ENCODE measurements at regions not wholly inside any gene's neighbourhood (a gene's known extent, or its start where the extent isn't known, plus 50 kb on each side); places are given as distances from the start of the nearest gene placed in this dataset.
"Not testable (repeated sequence)": the region's sequence is repeated elsewhere in the genome, so short reads cannot be mapped to it uniquely, and the experiment has no call there.

DNA sequence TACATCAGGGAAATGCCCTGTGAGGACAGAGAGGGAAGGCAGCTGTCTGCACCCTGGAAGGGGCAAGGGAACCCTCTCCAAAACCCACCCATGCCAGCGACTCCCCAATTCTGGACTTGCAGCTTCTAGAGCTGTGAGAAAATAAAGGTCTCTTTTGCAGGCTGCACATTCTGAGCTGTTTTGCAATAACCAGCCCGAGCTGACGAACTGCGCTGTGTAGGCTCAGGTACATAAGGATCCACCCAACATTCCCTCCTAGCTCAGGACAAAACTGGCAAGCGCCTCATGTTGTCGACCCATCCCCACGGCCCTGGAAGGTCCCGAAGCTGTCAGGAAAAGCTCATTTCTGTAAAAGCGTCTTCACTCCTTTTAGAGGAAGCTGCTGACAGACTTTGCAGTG lies 271.8 kb downstream of the CRLF2 start:
- DNase-seq: no peak

- no peak for DNase-seq
These were observed 275.3 kb downstream of the CRLF2 start for GRCh38 chrX:936979-937769.

GRCh38 chrX:933611-934010 lies 278.8 kb downstream of the CRLF2 start:
- no peak for DNase-seq

DNA sequence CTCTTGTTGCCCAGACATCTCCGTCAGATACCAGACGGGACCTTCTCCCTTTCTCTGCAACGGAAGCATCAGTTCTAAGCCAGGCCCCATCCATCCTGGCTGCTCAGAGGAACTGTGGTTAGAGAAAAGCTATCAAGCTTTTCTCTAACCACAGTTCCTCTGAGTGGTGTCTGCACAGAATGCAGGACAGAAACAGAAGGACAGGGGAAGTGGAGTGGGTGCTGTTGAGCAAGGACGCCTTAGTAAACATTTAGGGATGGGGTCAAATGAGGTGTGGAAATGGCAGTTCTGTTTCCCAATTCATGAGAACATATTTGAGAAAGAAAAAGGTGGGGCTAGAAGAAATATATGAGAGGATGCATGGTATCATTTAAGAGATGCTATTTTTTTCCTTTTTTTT lies 283.8 kb downstream of the CRLF2 start:
- no peak for DNase-seq

- no peak for DNase-seq
These were observed 285.5 kb downstream of the CRLF2 start for GRCh38 chrX:926991-927390.

- DNase-seq: no peak
These were observed 286.4 kb downstream of the CRLF2 start for GRCh38 chrX:926070-926469.

- DNase-seq: no peak
These were observed 286.8 kb downstream of the CRLF2 start for GRCh38 chrX:925652-926061.

DNA sequence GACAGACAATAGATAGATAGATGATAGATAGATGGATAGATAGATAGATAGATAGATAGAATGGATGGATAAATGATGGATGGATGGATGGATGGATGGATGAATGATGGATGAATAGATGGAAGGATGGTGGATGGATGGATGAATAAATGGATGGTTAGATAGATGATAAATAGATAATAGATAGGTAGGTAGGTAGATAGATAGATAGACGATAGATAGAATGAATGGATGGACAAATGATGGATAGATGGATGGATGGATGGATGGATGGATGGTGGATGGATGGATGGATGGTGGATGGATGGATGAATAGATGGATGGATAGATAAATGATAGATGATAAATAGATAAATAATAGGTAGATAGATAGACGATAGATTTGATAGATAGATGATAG lies 287.4 kb downstream of the CRLF2 start:
- no peak for DNase-seq

- no peak for DNase-seq
These were observed 288.4 kb downstream of the CRLF2 start for GRCh38 chrX:924017-924416.

- no peak for DNase-seq
These were observed 289.7 kb downstream of the SHOX start for GRCh38 chrX:920234-920799.

DNA sequence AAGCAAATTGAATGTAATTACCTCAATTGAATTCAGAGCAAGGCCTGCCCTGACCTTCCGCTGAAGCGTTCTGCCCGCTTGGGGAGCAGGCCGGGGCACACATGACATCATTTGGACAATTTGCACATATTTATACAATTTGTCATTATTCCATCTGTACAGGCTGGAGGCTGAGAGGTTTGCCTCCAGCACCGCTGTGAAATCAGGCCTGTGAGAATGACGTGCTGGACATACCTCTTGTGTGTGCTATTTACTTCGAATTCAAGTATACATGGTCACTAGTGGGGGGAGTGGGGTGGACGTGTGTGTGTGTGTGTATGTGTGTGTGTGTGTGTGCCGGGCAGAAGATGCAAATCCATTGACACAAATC lies 285.6 kb downstream of the SHOX start:
- no peak for DNase-seq

DNA sequence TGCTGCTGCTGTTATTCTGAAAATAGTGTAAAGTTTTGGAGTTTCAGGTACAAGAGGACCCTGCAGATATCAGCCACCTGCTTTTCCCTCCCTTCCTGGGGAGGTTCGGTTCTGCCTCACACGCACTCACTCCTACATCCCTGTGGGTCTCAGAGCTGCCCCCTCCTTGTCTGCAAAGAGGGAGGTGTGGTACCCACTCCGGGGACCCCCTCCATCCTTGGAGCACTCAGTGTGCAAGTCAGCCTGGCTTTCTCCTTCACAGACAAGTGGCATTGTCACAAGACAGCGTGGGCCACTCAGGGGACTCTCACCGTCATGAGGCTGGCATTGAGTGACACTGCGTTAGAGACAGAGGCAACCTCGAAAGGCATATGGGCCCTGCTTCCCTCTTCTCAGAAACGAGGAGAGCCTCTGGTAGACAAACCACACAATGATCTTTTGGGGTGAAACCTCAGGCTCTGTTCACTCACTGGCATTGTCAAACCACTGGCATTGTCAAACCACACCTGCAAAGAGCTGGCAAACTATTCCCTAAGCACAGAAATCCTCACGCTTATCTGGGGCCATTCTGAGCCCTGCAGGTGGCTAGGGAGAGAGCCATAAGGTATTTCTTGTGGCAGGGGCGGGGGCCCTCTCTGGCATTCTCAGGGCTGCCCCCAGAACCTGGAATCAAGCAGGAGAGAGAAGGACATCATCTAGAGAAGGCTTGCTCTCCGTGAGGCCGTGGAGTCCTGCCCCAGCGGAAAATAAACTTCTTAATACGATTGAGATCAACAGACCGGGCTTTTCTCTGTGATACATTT lies 285.0 kb downstream of the SHOX start:
- no peak for DNase-seq

GRCh38 chrX:914206-914605 lies 283.6 kb downstream of the SHOX start:
- DNase-seq: no peak

DNA sequence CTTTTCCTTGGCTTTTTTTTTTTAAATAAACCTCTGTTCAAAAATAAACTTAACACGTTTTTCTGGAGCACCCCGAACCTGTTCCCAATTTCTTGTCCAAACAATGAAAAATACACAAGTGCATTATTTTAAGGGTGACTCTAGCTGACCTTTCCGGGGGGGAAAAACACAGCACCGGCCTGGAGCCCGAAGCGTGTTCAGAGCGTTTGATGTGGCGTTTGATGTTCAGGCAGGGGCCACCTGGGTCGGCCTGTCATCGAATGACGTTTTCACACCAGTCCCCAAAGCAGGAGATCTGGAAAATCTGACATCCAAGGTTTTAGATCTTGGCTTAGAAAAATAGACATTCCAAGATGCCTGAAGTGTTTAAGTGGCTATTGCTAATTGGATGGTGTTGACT lies 282.1 kb downstream of the SHOX start:
- no peak for DNase-seq

GRCh38 chrX:909068-909467 lies 278.5 kb downstream of the SHOX start:
- DNase-seq: not testable (repeated sequence)

DNA sequence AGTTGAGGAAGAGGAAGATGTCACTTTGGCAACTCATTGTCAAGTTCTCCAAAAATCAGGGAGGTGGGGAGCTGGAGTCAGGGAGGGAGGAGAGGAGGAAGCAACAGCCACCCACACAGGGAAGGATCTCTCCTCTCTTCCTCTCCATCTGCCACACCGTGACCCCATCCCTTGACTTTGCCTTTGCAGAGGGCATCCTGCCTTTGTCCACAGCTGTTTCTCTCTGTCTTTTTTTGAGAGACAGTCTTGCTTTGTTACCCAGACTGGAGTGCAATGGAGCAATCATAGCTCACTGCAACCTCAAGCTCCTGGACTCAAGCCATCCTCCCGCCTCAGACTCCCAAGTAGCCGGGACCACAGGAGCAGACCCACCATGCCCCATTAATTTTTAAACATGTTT lies 276.0 kb downstream of the SHOX start:
- no peak for DNase-seq

DNA sequence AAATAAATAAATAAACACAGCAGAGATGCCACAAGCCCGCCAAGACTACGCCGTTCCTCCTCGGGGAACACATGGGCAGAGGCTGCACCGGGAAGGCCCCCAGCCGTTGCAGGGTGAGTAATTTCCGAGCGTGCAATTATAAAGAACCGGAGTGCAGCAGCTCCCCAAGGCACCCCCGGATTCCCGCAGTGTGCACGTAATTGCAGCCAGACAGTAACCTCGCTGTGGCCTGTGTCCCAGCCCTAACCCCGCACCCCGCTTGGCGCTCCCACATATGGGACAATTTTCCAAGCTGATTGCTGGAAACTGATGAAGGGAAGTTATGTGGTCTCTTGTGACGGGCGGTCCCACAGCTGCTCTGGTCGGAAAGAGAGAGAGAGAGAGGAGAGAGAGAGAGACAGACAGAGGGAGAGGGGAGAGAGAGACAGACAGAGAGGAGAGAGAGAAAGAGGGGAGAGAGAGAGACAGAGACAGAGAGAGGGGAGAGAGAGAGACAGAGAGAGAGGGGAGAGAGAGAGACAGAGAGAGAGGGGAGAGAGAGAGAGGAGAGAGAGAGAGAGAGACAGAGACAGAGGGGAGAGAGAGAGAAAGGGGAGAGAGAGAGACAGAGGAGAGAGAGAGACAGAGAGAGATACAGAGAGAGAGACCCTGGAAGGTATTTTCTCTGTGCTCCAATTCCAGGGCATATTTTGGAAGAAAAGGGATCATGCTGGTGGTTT lies 275.4 kb downstream of the SHOX start:
- DNase-seq: no peak

- DNase-seq: no peak
These were observed 272.5 kb downstream of the SHOX start for GRCh38 chrX:903116-903515.

GRCh38 chrX:896256-896655 lies 265.7 kb downstream of the SHOX start:
- DNase-seq: no peak

DNA sequence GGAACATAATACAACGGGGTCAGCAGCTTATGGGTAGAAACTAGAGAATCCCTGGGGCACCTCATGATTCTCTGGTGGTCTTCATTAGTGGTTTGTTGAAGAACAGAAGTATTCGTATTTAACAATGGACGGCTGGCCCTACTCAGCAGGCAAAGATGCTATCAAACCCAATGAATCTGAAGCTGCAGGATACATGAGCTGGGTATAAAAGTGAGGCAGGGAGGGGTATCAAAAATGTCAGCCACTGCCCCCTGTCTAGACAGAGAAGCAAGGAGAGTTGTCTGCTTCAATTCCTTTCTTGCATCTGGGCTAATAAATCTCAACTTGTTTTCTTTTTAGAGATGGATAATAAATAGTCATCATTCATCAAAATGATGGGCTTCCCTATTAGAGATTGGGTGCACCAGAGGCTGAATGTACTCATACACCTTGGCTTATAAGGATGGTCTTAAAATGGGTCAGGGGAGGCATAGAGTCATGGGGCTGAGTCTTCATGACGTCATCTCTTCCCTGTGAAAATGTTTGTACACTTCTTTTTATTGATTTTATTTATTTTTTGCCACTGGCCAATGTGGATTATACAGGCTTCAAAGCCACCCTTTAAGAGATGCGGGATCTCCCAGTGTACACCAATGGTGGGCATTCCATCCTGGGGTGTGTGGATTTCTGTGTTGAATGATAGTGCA lies 259.5 kb downstream of the SHOX start:
- DNase-seq: no peak

DNA sequence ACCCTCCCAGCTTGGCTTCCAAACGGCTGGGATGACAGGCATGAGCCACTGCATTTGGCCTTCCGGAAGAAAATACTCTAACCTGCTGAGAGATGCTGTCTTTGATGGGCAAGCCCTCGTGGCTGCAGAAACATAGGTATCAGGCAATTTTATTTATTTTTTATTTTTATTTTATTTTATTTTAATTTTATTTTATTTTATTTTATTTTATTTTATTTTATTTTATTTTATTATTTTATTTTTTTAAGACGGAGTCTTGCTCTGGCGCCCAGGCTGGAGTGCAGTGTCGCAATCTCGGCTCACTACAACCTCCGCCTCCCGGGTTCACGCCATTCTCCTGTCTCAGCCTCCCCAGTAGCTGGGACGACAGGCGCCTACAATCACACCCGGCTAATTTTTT lies 257.1 kb downstream of the SHOX start:
- DNase-seq: not testable (repeated sequence)

- DNase-seq: no peak
These were observed 253.0 kb downstream of the SHOX start for GRCh38 chrX:883588-883987.
